Sigmoid colon (tissue), 6 donors: ENCODE measurements at regions not wholly inside any gene's neighbourhood (a gene's known extent, or its start where the extent isn't known, plus 50 kb on each side); places are given as distances from the start of the nearest gene placed in this dataset.

Experiments used
- DNase-seq: peaks from one replicate; pipeline ENCODE4 v3.0.0-alpha.2; 2019
- H3K27ac ChIP-seq, 4 donors: fragments of 200-600 bp; sonication (generic); one replicate each; pipeline ENCODE4 v1.5.1; 2016 to 2019; ENCODE audit warnings: mild to moderate bottlenecking in 1 of 4
- H3K27me3 ChIP-seq, 3 donors: fragments of 200-600 bp; sonication (generic); one replicate each; pipeline ENCODE4 v1.5.1; 2019; ENCODE audit warnings: mild to moderate bottlenecking in 1 of 3
- H3K36me3 ChIP-seq, 4 donors: fragments of 200-600 bp; sonication (generic); one replicate each; pipeline ENCODE4 v1.5.1; 2016 to 2019
- H3K4me1 ChIP-seq, 4 donors: fragments of 200-600 bp; sonication (generic); one replicate each; pipeline ENCODE4 v1.5.1; 2017 to 2019
- H3K4me3 ChIP-seq, 4 donors: fragments of 200-600 bp; sonication (generic); one replicate each; pipeline ENCODE4 v1.5.1; 2017 to 2019; ENCODE audit warnings: mild to moderate bottlenecking in 2 of 4, moderate library complexity in 1 of 4
- H3K9me3 ChIP-seq, 4 donors: fragments of 200-600 bp in 3 of 4; sonication (generic) in 3 of 4; one replicate each; pipeline versions ENCODE4 v1.5.1 to v1.6.1; 2013 to 2019
- CTCF ChIP-seq, 4 experiments: fragments of 450-650 bp in 3 of 4; fragments of 200-600 bp in 1 of 4; IDR thresholded peaks; one replicate each; pipeline ENCODE4 v1.5.1; 2016 to 2019; ENCODE audit warnings: antibody characterized with exemption in 4 of 4, mild to moderate bottlenecking in 3 of 4, moderate library complexity in 2 of 4
- EP300 ChIP-seq, 4 donors: sonication (generic); formaldehyde crosslinking; IDR thresholded peaks; one replicate each; pipeline ENCODE4 v1.6.1; 2017; ENCODE audit warnings: antibody characterized with exemption in 4 of 4
- POLR2A ChIP-seq, 2 donors: fragments of 450-650 bp; IDR thresholded peaks; one replicate each; pipeline ENCODE4 v1.6.1; 2016; ENCODE audit warnings: antibody characterized with exemption in 2 of 2, mild to moderate bottlenecking in 2 of 2, moderate library complexity in 2 of 2
- POLR2AphosphoS5 ChIP-seq, 4 donors: sonication (generic); formaldehyde crosslinking; IDR thresholded peaks; one replicate each; pipeline ENCODE4 v1.6.1; 2017; ENCODE audit warnings: antibody characterized with exemption in 4 of 4
- WGBS, 2 donors: extraction: QIAGEN DNeasy Blood & Tissue Kit; methylation state at CpG; one replicate each; pipeline ENCODE4 v1.1.7; 2013; 5-methylcytosine and 5-hydroxymethylcytosine counted together
- intact Hi-C: fragments of 100-400 bp; cut with DNase I; formaldehyde crosslinking; loops from one replicate; pipeline ENCODE4 v1.15.1; 2023
- donor health status: healthy with polysubstance abuse.
- donor health status: healthy.

GRCh38 chr13:79904581-79904980 is 423.6 kb downstream of the NDFIP2 start:
- Histone ChIP-seq H3K27me3 (no peaks in the 10 kb centered on the region), H3K4me3 (no peak overlapping the region), H3K4me1 (no peaks in the 10 kb centered on the region), H3K9me3 (no peaks in the 10 kb centered on the region), H3K27ac (no peak overlapping the region), H3K36me3 (no peaks in the 10 kb centered on the region)
- intact Hi-C loops: no loop called here
- DNase-seq: no peak
- TF ChIP-seq CTCF (IDR thresholded peaks at IDR 0.05): no peak
- TF ChIP-seq POLR2A (IDR thresholded peaks at IDR 0.05): no peak
- TF ChIP-seq POLR2AphosphoS5 (IDR thresholded peaks at IDR 0.05): no peak
- no peak for TF ChIP-seq EP300 (IDR thresholded peaks at IDR 0.05)
- WGBS, 2 donors: 63 to 92% methylated on average over 1 of the region's 1 CpG

DNA sequence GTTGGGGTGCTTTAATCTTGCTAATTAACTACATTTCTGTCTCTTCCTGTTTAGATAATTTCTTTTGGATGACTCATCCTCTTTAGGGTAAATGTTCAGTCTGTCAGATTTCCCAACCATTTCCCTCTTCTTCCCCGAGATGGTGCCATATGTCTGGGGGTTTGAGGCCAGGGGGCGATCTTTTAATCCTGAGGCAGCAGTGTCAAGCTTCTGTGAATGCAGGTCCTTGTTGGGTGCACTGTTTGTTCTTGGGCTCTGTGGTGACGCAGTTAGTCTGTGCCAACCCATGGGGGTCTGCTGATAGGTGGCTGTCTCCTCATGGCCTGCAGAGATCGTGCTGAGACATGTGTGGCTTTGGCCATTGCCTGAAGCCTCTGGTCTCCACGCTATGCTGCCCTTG is 420.4 kb downstream of the NDFIP2 start:
- Histone ChIP-seq H3K27me3 (no peaks in the 10 kb centered on the region), H3K36me3 (no peaks in the 10 kb centered on the region), H3K4me3 (no peak overlapping the region), H3K27ac (no peak overlapping the region), H3K4me1 (no peaks in the 10 kb centered on the region), H3K9me3 (no peaks in the 10 kb centered on the region)
- TF ChIP-seq POLR2AphosphoS5 (IDR thresholded peaks at IDR 0.05): no peak
- TF ChIP-seq EP300 (IDR thresholded peaks at IDR 0.05): no peak
- TF ChIP-seq CTCF (IDR thresholded peaks at IDR 0.05): no peak
- no peak for TF ChIP-seq POLR2A (IDR thresholded peaks at IDR 0.05)
- WGBS, 2 donors: 86 to 89% methylated on average over 5 of the region's 5 CpGs
- no peak for DNase-seq
- intact Hi-C loops: no loop called here

- TF ChIP-seq POLR2A (IDR thresholded peaks at IDR 0.05) (no peak), CTCF (IDR thresholded peaks at IDR 0.05) (no peak), EP300 (IDR thresholded peaks at IDR 0.05) (no peak), POLR2AphosphoS5 (IDR thresholded peaks at IDR 0.05) (no peak)
- intact Hi-C loops: no loop called here
- Histone ChIP-seq H3K9me3 (no peaks in the 10 kb centered on the region), H3K27me3 (no peaks in the 10 kb centered on the region), H3K36me3 (no peaks in the 10 kb centered on the region), H3K27ac (no peak overlapping the region), H3K4me1 (no peaks in the 10 kb centered on the region), H3K4me3 (no peak overlapping the region)
- 94 to 95% methylated on average over 1 of the region's 1 CpG for WGBS, 2 donors
- DNase-seq: no peak
These were observed 419.4 kb downstream of the NDFIP2 start for GRCh38 chr13:79900356-79900755.

DNA sequence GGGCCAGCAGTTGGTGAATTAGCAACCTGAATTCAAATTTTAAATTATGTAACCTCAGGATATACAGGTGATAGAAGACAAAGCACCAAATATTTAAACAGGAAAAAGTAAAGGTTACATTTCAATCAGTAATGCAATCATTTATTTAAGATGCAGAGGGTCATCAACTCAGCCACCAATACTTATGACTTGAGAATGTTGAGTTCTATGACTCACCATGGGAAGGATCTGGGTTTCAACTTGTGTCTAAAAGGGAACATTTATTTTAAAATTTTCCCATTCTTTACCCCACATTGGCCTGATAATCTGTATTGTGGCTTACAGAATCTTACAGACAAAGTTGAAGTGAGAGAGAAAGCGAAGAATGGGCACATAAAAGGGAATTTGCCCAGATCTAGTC is 418.0 kb downstream of the NDFIP2 start:
- no peak overlapping the region for H3K4me3 ChIP-seq
- no peak for TF ChIP-seq EP300 (IDR thresholded peaks at IDR 0.05)
- no peak for TF ChIP-seq CTCF (IDR thresholded peaks at IDR 0.05)
- no peak for TF ChIP-seq POLR2AphosphoS5 (IDR thresholded peaks at IDR 0.05)
- no peak for TF ChIP-seq POLR2A (IDR thresholded peaks at IDR 0.05)
- no peaks in the 10 kb centered on the region for H3K4me1 ChIP-seq
- WGBS, 2 donors: 95 to 98% methylated on average over 1 of the region's 1 CpG
- no peaks in the 10 kb centered on the region for H3K27me3 ChIP-seq
- H3K9me3 ChIP-seq: no peaks in the 10 kb centered on the region
- intact Hi-C loops: no loop called here
- no peak for DNase-seq
- H3K36me3 ChIP-seq: no peaks in the 10 kb centered on the region
- no peak overlapping the region for H3K27ac ChIP-seq

- intact Hi-C loops: no loop called here
- Histone ChIP-seq H3K9me3 (no peaks in the 10 kb centered on the region), H3K36me3 (no peaks in the 10 kb centered on the region), H3K4me1 (no peaks in the 10 kb centered on the region), H3K4me3 (no peak overlapping the region), H3K27ac (no peak overlapping the region), H3K27me3 (no peaks in the 10 kb centered on the region)
- no peak for TF ChIP-seq EP300 (IDR thresholded peaks at IDR 0.05)
- TF ChIP-seq POLR2AphosphoS5 (IDR thresholded peaks at IDR 0.05): no peak
- no peak for TF ChIP-seq POLR2A (IDR thresholded peaks at IDR 0.05)
- TF ChIP-seq CTCF (IDR thresholded peaks at IDR 0.05): no peak
- 95 to 96% methylated on average over 2 of the region's 2 CpGs for WGBS, 2 donors
- DNase-seq: no peak
These were observed 417.4 kb downstream of the NDFIP2 start for GRCh38 chr13:79898202-79898826.
